ENCODE measurements at regions not wholly inside any gene's neighbourhood (a gene's known extent, or its start where the extent isn't known, plus 50 kb on each side); places are given as distances from the start of the nearest gene placed in this dataset.

DNA sequence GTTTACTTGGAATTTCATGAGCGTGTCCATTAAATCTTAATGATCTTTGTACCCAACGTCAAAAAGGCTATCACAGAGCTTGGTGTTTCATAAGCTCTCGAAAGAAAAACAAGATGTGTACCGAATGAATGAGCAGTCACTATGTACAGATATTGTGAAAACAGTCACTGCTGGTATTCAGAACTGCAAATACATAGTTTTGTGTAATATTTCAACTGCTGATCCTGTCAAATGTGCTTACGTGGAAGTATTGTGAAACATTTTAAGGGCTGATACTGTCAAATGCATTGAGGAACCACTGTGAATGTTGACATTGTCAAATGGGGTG, 184.2 kb upstream of the KLHL29 start:
- Histone ChIP-seq H3K79me2 (ENCODE audit: insufficient read depth, low read length) (no peaks in the 10 kb centered on the region), H3K4me3 (ENCODE audit: low read depth in 1 of 2, low read length in 2 of 2) (no peak overlapping the region), H3K27me3 (ENCODE audit: insufficient read depth, low read length, poor library complexity) (no peaks in the 10 kb centered on the region), H3K4me2 (ENCODE audit: insufficient read depth, low read length) (no peak overlapping the region), H3K9me3 (ENCODE audit: insufficient read depth, low read length, severe bottlenecking) (no peaks in the 10 kb centered on the region), H3K27ac (ENCODE audit: low read length) (no peak overlapping the region), H4K20me1 (ENCODE audit: insufficient read depth, low read length) (no peaks in the 10 kb centered on the region), H3K4me1 (ENCODE audit: insufficient read depth, low read length) (no peaks in the 10 kb centered on the region), H3K36me3 (ENCODE audit: insufficient read depth, low read length) (no peaks in the 10 kb centered on the region), H2AFZ (ENCODE audit: low read depth, low read length) (no peak overlapping the region), H3K9ac (ENCODE audit: low read depth, low read length) (no peak overlapping the region)
- ATAC-seq (ENCODE audit: insufficient read depth, low read depth) (no peak), DNase-seq (no peak)
- TF ChIP-seq EZH2 (IDR thresholded peaks at IDR 0.05; ENCODE audit: borderline replicate concordance, low read depth, low read length, severe bottlenecking), result no peak
- TF ChIP-seq, protein P1, sequence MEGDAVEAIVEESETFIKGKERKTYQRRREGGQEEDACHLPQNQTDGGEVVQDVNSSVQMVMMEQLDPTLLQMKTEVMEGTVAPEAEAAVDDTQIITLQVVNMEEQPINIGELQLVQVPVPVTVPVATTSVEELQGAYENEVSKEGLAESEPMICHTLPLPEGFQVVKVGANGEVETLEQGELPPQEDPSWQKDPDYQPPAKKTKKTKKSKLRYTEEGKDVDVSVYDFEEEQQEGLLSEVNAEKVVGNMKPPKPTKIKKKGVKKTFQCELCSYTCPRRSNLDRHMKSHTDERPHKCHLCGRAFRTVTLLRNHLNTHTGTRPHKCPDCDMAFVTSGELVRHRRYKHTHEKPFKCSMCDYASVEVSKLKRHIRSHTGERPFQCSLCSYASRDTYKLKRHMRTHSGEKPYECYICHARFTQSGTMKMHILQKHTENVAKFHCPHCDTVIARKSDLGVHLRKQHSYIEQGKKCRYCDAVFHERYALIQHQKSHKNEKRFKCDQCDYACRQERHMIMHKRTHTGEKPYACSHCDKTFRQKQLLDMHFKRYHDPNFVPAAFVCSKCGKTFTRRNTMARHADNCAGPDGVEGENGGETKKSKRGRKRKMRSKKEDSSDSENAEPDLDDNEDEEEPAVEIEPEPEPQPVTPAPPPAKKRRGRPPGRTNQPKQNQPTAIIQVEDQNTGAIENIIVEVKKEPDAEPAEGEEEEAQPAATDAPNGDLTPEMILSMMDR (IDR thresholded peaks at IDR 0.05; ENCODE audit: borderline replicate concordance, extremely low read depth, low read length, poor library complexity, severe bottlenecking), result no peak

DNA sequence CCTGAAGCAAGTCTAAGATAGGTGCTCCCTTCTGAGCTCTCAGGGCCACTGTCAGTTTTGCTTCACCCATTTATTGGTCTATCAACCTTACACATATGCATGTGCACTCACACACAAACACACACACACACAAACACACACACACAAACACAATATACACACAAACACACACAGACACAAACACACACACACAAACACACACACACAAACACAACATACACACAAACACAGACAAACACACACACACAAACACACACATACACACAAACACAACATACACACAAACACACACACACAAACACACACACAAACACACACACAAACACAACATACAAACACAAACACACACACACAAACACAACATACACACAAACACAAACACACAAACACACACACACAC, 181.6 kb upstream of the KLHL29 start:
- no peak overlapping the region for H3K4me2 ChIP-seq (ENCODE audit: insufficient read depth, low read length)

DNA sequence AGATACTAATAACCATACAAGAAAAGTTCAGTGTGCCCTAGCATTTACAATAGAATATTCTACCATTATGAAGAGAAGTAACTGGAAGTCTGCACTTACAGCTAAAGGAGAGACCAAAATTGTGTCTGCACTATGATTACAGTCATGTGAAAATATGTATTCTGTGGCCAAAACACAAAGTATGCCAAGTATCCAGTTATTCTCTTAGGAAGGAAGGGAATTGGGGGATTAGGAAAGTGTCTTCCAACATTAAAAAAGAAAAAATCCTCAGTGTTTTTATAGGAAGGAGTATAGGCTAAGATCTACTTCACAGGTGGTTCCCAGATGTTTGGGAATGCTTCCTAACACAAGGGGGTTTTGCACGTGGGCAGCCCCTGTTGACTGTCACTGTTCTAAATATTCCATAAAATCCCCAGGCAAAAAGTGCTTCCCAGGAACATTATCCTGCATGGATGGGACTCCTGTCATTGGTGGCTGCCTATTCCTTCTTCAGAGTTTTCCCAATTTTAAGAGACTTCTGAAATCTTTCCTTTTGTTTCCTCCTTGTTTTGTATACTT, 180.2 kb upstream of the KLHL29 start:
- no peak for ATAC-seq (ENCODE audit: insufficient read depth, low read depth)
- H2AFZ ChIP-seq (ENCODE audit: low read depth, low read length), result no peak overlapping the region

More for the DNA sequence above, 181.6 kb upstream of the KLHL29 start:
- Histone ChIP-seq H3K27ac (ENCODE audit: low read length) (no peak overlapping the region), H3K36me3 (ENCODE audit: insufficient read depth, low read length) (no peaks in the 10 kb centered on the region), H4K20me1 (ENCODE audit: insufficient read depth, low read length) (no peaks in the 10 kb centered on the region; the same call in 1 of the 2 replicates), H2AFZ (ENCODE audit: low read depth, low read length) (no peak overlapping the region), H3K9ac (ENCODE audit: low read depth, low read length) (no peak overlapping the region), H3K4me1 (ENCODE audit: insufficient read depth, low read length) (no peaks in the 10 kb centered on the region), H3K79me2 (ENCODE audit: insufficient read depth, low read length) (no peaks in the 10 kb centered on the region), H3K27me3 (ENCODE audit: insufficient read depth, low read length, poor library complexity) (no peaks in the 10 kb centered on the region), H3K9me3 (ENCODE audit: insufficient read depth, low read length, severe bottlenecking) (no peaks in the 10 kb centered on the region), H3K4me3 (ENCODE audit: low read depth in 1 of 2, low read length in 2 of 2) (no peak overlapping the region)
- TF ChIP-seq EZH2 (IDR thresholded peaks at IDR 0.05; ENCODE audit: borderline replicate concordance, low read depth, low read length, severe bottlenecking), result no peak
- TF ChIP-seq, protein P1 (IDR thresholded peaks at IDR 0.05; ENCODE audit: borderline replicate concordance, extremely low read depth, low read length, poor library complexity, severe bottlenecking), result no peak
- ATAC-seq (ENCODE audit: insufficient read depth, low read depth) (no peak), DNase-seq (no peak)

More for the DNA sequence above, 180.2 kb upstream of the KLHL29 start:
- Histone ChIP-seq H4K20me1 (ENCODE audit: insufficient read depth, low read length) (no peaks in the 10 kb centered on the region; the same call in 1 of the 2 replicates), H3K79me2 (ENCODE audit: insufficient read depth, low read length) (no peaks in the 10 kb centered on the region), H3K4me2 (ENCODE audit: insufficient read depth, low read length) (no peak overlapping the region), H3K36me3 (ENCODE audit: insufficient read depth, low read length) (no peaks in the 10 kb centered on the region), H3K9ac (ENCODE audit: low read depth, low read length) (no peak overlapping the region), H3K4me1 (ENCODE audit: insufficient read depth, low read length) (no peaks in the 10 kb centered on the region), H3K27me3 (ENCODE audit: insufficient read depth, low read length, poor library complexity) (no peaks in the 10 kb centered on the region), H3K9me3 (ENCODE audit: insufficient read depth, low read length, severe bottlenecking) (no peaks in the 10 kb centered on the region), H3K27ac (ENCODE audit: low read length) (no peak overlapping the region), H3K4me3 (ENCODE audit: low read depth in 1 of 2, low read length in 2 of 2) (no peak overlapping the region)
- no peak for DNase-seq
- no peak for TF ChIP-seq EZH2 (IDR thresholded peaks at IDR 0.05; ENCODE audit: borderline replicate concordance, low read depth, low read length, severe bottlenecking)
- TF ChIP-seq, protein P1 (IDR thresholded peaks at IDR 0.05; ENCODE audit: borderline replicate concordance, extremely low read depth, low read length, poor library complexity, severe bottlenecking), result no peak

Data from DND-41 (cell line).